A673 (cell line): ENCODE measurements at regions not wholly inside any gene's neighbourhood (a gene's known extent, or its start where the extent isn't known, plus 50 kb on each side); places are given as distances from the start of the nearest gene placed in this dataset.

Experiments
- BruUV-seq: library from RNA; stranded (reverse); fragments of 400-500 nt; replicated peaks from 2 replicates; lab custom pipeline; 2021; lab: Mats Ljungman, UMichigan
- CTCF ChIA-PET: fragments of 300-600 bp; sonication (Branson Sonifier 250); formaldehyde crosslinking; loops from one replicate; lab custom pipeline; 2022; ENCODE audit warnings: antibody characterized with exemption; lab: Charles Lee
- POLR2A ChIA-PET: fragments of 300-600 bp; sonication (Branson Sonifier 250); formaldehyde crosslinking; loops from one replicate; lab custom pipeline; 2022; ENCODE audit warnings: antibody characterized with exemption; ENCODE audit not compliant: low non-redundant PET; lab: Charles Lee
- DNase-seq: peaks from one replicate; pipeline ENCODE4 v3.0.0-alpha.2; 2015; ENCODE audit warnings: low spot score
- H3K27ac ChIP-seq: fragments of 200-600 bp; sonication (generic); 2 replicates; pipeline ENCODE4 v1.5.1; 2016; ENCODE audit warnings: mixed run types, low read depth, mild to moderate bottlenecking, mixed read lengths, antibody characterized with exemption, low read length; ENCODE audit not compliant: poor library complexity, severe bottlenecking
- H3K27me3 ChIP-seq: fragments of 200-600 bp; sonication (generic); replicated peaks from 2 replicates; pipeline ENCODE4 v1.6.1; 2017; ENCODE audit warnings: mixed run types, low read depth, mild to moderate bottlenecking, mixed read lengths, antibody characterized with exemption, low read length; ENCODE audit not compliant: insufficient read depth, poor library complexity
- H3K36me3 ChIP-seq: fragments of 200-600 bp; sonication (generic); 2 replicates; pipeline ENCODE4 v1.6.1; 2016; ENCODE audit warnings: mixed run types, mild to moderate bottlenecking, mixed read lengths, antibody characterized with exemption, low read length; ENCODE audit not compliant: insufficient read depth, poor library complexity, severe bottlenecking
- H3K4me1 ChIP-seq: fragments of 200-600 bp; sonication (generic); 2 replicates; pipeline ENCODE4 v1.6.1; 2017; ENCODE audit warnings: mixed run types, mild to moderate bottlenecking, mixed read lengths, antibody characterized with exemption, low read length; ENCODE audit not compliant: insufficient read depth, poor library complexity, severe bottlenecking
- H3K4me3 ChIP-seq: fragments of 200-600 bp; sonication (generic); 2 replicates; pipeline ENCODE4 v1.5.1; 2016; ENCODE audit warnings: low read depth, mixed run types, mild to moderate bottlenecking, mixed read lengths, low read length; ENCODE audit not compliant: poor library complexity, severe bottlenecking
- H3K9me3 ChIP-seq: fragments of 200-600 bp; sonication (generic); 2 replicates; pipeline ENCODE4 v1.6.1; 2016; ENCODE audit warnings: mixed run types, low read depth, mild to moderate bottlenecking, mixed read lengths, antibody characterized with exemption, low read length; ENCODE audit not compliant: poor library complexity, severe bottlenecking
- CTCF ChIP-seq: fragments of 300-800, 200-600 bp; sonication (generic); conservative IDR thresholded peaks from 2 replicates; pipeline ENCODE4 v1.5.1; 2017; ENCODE audit warnings: low read depth, mild to moderate bottlenecking, antibody characterized with exemption, low read length, moderate library complexity, mixed read lengths
- EZH2 ChIP-seq: fragments of 200-600 bp; sonication (generic); IDR thresholded peaks from 2 replicates; pipeline ENCODE4 v1.6.1; 2017; ENCODE audit warnings: borderline replicate concordance, low read depth, mild to moderate bottlenecking, mixed read lengths, antibody characterized with exemption, low read length; ENCODE audit not compliant: poor library complexity, severe bottlenecking
- intact Hi-C: fragments of 100-400 bp; cut with micrococcal nuclease; formaldehyde crosslinking; loops from one replicate; pipeline ENCODE4 v1.10.0; 2022; ENCODE audit not compliant: unreplicated experiment

GRCh38 chr2:181165199-181165868 is 184.9 kb downstream of the UBE2E3 start:
- BruUV-seq: no TSS peak

GRCh38 chr2:181169503-181169902 is 189.1 kb downstream of the UBE2E3 start:
- Histone ChIP-seq H3K27me3 (no peaks in the 10 kb centered on the region), H3K4me3 (no peak overlapping the region), H3K36me3 (no peaks in the 10 kb centered on the region), H3K9me3 (no peaks in the 10 kb centered on the region), H3K4me1 (no peaks in the 10 kb centered on the region), H3K27ac (no peak overlapping the region)
- intact Hi-C loops: no loop called here
- ChIA-PET POLR2A (no interaction called here), CTCF (no interaction called here)
- no TSS peak for BruUV-seq
- no peak for DNase-seq
- no peak for TF ChIP-seq EZH2
- TF ChIP-seq CTCF: no peak

More at GRCh38 chr2:181165199-181165868, 184.9 kb downstream of the UBE2E3 start:
- ChIA-PET CTCF (no interaction called here), POLR2A (no interaction called here)
- TF ChIP-seq EZH2: no peak
- TF ChIP-seq CTCF: no peak
- intact Hi-C loops: no loop called here
- H3K9me3 ChIP-seq: no peaks in the 10 kb centered on the region
- H3K4me1 ChIP-seq: no peaks in the 10 kb centered on the region
- H3K4me3 ChIP-seq: no peak overlapping the region
- H3K36me3 ChIP-seq: no peaks in the 10 kb centered on the region
- H3K27me3 ChIP-seq: no peaks in the 10 kb centered on the region
- H3K27ac ChIP-seq: no peak overlapping the region
- DNase-seq: no peak

GRCh38 chr2:181170256-181170655 is 189.9 kb downstream of the UBE2E3 start:
- no TSS peak for BruUV-seq
- intact Hi-C loops: no loop called here
- Histone ChIP-seq H3K9me3 (no peaks in the 10 kb centered on the region), H3K27ac (no peak overlapping the region), H3K4me1 (no peaks in the 10 kb centered on the region), H3K27me3 (no peaks in the 10 kb centered on the region), H3K36me3 (no peaks in the 10 kb centered on the region), H3K4me3 (no peak overlapping the region)
- CTCF ChIA-PET: no interaction called here
- TF ChIP-seq CTCF: no peak
- TF ChIP-seq EZH2: no peak
- POLR2A ChIA-PET: no interaction called here
- DNase-seq: no peak
